AG09309 (cell line): ENCODE measurements at regions not wholly inside any gene's neighbourhood (a gene's known extent, or its start where the extent isn't known, plus 50 kb on each side); places are given as distances from the start of the nearest gene placed in this dataset.

Experiments
- DNase-seq: peaks from one replicate; pipeline ENCODE4 v3.0.0-alpha.2; 2010; ENCODE audit warnings: low read depth
- H3K4me3 ChIP-seq: 2 replicates; pipeline ENCODE4 v1.5.1; 2011; ENCODE audit warnings: mild to moderate bottlenecking, low read depth, low read length, moderate library complexity; ENCODE audit not compliant: control insufficient read depth
- CTCF ChIP-seq: IDR thresholded peaks from 2 replicates; pipeline ENCODE4 v1.5.1; 2011; ENCODE audit warnings: mild to moderate bottlenecking, low read depth, low read length, inconsistent platforms; ENCODE audit not compliant: insufficient read depth, control insufficient read depth; ENCODE audit errors: missing control alignments

- H3K4me3 ChIP-seq: no peak overlapping the region
- no peak for DNase-seq
- TF ChIP-seq CTCF: no peak
Observed at GRCh38 chr6:112482373-112482772, 135.2 kb downstream of the RFPL4B start.

- DNase-seq: no peak
- TF ChIP-seq CTCF: no peak
- H3K4me3 ChIP-seq: no peak overlapping the region
Observed at GRCh38 chr6:112485120-112485826, 138.1 kb downstream of the RFPL4B start.

- DNase-seq: no peak
- H3K4me3 ChIP-seq: no peak overlapping the region
- no peak for TF ChIP-seq CTCF
Observed at GRCh38 chr6:112485827-112486212, 138.7 kb downstream of the RFPL4B start.

GRCh38 chr6:112486454-112486853 is 139.3 kb downstream of the RFPL4B start:
- no peak for DNase-seq
- no peak for TF ChIP-seq CTCF
- H3K4me3 ChIP-seq: no peak overlapping the region

GRCh38 chr6:112488238-112488637 is 141.1 kb downstream of the RFPL4B start:
- H3K4me3 ChIP-seq: no peak overlapping the region
- no peak for TF ChIP-seq CTCF
- no peak for DNase-seq

GRCh38 chr6:112501705-112502104 is 154.6 kb downstream of the RFPL4B start:
- H3K4me3 ChIP-seq: no peak overlapping the region
- DNase-seq: no peak
- TF ChIP-seq CTCF: no peak
